Fibroblast of skin of abdomen (primary cell): ENCODE measurements at regions not wholly inside any gene's neighbourhood (a gene's known extent, or its start where the extent isn't known, plus 50 kb on each side); places are given as distances from the start of the nearest gene placed in this dataset.

ENCODE experiments used
- DNase-seq: peaks from one replicate; pipeline ENCODE4 v3.0.0-alpha.2; 2013

DNA sequence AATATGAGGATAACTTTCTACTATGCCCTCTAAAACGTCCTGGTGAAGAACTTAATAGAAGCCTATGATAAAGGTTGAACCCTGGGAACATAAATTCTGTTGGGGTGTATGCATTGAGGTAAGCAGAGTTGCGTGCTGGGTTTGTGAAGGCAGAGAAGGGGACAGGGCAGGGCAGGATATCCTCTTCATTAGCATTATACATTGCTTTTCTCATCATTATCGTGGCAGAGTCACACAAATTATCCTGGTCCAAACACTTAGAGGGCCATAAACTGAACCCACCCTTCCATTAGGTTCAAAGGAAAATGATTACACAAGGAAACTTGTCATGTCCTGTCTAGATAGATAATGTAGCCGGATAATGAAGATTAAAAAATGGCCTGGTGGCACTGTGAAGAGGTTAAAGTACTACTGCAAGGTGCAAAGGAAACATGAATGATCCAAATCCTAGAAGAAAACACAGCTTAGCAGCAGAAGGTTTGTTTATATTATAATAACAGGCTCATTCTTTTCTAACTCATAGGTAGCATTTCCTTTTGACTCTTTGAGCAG is 189.1 kb downstream of the SPCS3 start:
- no peak for DNase-seq

GRCh38 chr4:176525576-176525975 is 205.8 kb downstream of the SPCS3 start:
- DNase-seq, result no peak

DNA sequence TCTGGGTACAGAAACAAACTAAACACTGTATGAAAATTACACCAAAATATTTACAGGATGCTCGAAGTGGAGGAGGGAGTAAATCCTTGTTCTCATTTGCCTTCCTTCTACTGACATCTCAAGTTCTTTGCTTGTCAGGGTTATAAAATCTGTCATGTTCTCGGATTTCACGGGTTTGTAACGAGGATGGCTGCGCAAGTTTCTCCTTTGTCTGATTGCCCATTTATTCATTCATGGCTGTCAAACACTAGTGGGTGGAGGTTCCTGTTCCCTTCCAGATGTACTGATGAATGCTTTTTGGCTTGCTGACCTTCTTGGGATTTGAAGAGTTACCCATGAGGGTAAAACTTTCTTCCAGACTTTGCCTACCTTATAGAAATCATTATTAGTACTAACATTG is 206.9 kb downstream of the SPCS3 start:
- no peak for DNase-seq

DNA sequence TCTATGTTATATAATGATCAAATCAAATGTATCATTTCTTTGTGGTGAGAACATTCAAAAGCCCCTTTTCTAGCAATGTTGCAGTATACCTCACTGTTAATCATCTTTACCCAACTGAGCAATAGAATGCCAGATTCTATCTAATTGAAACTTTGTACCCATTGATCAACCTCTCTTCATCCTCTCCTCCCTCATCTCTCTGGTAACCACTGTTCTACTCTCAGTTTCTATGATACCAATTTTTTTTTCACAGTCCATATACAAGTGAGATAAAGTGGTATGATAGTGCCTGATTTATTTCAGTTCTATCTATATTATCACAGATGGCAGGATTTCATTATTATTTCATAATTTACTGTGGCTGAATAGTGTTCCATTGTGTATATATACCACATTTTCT is 209.8 kb downstream of the SPCS3 start:
- DNase-seq, result no peak

GRCh38 chr4:176533159-176533558 is 213.4 kb downstream of the SPCS3 start:
- DNase-seq, result peak; percentile 25

GRCh38 chr4:176534566-176534965 is 214.8 kb downstream of the SPCS3 start:
- DNase-seq, result peak; percentile 83

DNA sequence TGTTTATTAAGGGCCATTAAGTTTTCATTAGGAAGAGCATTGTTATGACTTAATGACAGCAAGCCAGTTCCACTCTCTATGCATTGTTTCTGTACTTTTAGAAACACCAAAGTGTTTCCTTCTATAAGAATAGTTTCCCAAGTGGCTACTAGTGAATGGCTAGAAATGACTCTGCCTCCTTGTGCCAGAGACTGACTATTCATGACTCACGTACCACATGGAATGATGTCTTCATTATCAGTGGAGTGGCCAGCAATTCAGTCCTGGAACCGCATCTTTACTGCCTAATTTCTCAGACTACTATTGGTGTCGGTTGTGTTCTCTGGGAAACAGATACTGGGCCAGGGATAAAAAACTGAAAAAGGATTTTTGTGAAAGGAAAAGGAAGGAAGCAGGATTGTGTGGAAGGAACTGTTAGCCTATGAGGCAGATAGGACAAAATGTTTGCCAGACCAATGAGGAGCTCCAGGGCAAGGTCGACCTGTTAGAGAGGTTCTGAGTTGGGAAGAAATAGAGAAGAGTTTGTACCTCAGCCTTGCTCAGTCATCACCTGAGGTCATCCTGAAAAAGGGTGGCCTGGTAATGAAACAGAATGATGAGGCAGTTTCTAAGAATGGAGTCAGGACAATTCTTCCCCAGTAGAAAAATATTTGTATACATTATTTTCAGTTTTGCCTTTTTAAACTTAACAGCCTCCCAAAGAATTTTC is 218.6 kb downstream of the SPCS3 start:
- peak; percentile 87 for DNase-seq

- no peak for DNase-seq
Measured at GRCh38 chr4:176539091-176539784, 219.5 kb downstream of the SPCS3 start.

GRCh38 chr4:176539785-176540175 is 220.0 kb downstream of the SPCS3 start:
- no peak for DNase-seq

GRCh38 chr4:176540814-176541213 is 221.0 kb downstream of the SPCS3 start:
- no peak for DNase-seq

- no peak for DNase-seq
Measured at GRCh38 chr4:176545872-176546271, 226.1 kb downstream of the SPCS3 start.

GRCh38 chr4:176546975-176547374 is 227.2 kb downstream of the SPCS3 start:
- DNase-seq, result peak; percentile 47

GRCh38 chr4:176548571-176548970 is 228.8 kb downstream of the SPCS3 start:
- peak; percentile 53 for DNase-seq

DNA sequence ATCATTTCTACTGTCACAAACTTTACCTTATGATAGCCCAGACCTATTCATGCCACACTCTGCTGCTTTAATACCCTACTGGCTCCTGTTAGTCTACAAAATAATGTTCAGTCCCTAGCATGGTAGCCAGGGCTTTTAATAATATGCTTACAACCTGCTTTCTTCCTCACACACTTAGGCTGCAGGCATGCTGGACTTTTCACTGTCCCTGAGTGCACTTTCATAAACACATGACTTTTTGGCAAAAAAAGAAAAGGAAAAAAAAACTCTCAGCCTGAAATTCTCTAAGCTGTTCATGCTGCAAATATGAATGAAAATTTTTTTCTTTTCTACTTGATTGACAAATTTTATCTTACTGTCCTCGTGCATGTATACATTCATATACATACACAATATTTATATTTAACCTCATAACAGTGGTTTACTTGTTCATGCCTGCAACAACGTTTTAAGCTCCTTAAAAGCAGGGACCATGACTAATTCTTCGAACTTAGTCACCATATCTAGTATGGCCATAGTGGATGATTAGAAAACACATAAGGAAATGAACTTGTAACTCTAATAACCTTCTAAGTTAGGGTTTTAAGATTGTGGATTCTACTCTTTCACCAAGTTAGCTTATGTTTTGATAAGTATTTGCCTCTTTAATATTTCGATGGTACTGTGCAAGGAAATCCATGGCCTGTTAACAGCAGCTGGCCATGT is 229.5 kb downstream of the SPCS3 start:
- peak; percentile 39 for DNase-seq

DNA sequence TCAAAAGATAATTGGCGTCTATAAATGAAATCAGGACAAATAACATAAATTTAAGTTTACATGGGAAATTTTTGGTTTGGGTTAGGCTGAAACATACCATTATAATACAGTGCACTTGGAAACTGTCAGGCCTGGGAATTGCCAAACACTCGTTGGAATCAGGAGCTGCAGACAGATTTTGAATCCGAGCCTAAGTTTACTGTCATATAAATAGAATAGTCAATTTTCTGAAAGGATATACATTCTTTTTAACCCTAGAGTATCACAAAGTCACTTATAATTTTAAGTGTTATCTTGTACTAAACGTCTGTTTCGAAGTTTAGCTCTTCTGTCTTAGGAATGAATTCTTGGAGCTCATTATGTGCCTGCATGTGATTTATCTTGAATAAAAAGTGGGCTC is 234.1 kb downstream of the VEGFC start:
- no peak for DNase-seq

DNA sequence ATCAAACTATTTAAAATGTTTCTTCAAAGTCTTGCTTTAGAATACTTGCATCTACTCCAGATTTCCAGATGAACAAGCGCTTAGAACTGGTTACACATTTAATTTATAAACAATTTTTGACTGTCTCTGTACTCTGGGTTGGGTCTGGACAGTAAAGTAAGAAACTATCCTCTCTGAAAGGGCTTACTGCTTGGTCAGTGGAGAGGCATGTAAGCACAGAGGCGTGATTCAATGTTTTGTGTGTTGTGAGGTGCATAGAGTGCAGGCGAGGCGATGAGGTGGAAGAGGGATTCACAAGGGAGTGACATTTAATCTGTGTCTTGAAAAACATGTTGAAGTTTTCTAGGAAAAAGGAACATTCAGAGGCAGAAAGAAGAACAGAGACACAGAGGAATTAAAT is 231.4 kb downstream of the VEGFC start:
- DNase-seq, result no peak

DNA sequence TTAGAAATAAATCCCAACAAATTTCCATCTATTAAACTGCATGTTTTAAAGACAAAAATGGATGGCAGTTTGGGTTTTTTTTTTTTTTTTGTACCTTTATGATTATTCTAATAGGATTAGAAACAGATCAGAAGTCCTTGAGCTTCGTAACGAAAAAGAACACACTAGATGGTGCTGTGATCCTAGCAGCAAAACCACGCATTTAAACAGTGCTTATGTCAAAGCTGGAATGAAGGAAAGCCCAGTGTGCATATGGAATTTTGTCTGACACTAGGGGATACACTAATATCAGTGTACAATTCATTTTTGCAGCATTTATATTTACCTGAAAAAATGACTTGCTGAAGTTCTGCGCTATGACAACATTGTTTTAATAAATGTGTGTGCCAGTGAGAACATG is 229.1 kb downstream of the VEGFC start:
- DNase-seq, result peak; percentile 61

DNA sequence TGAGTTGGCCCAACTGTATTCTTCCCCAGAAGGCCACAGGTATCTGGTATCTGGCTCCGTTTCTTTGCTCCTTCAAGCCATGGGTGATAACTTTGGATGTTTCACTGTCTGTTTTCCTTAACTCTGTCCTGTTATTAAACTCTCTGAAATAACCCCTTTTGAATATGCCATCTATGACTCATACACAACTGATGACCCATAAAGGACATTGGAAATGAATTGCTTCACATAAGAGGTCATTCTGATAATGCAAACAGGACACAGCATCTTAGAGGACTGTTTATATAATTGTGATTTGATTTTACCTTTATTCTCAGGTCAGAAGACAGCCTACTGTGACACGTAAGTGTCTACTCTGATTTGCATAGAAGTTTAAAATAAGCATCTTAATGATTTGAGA is 227.7 kb downstream of the VEGFC start:
- no peak for DNase-seq

GRCh38 chr4:176566769-176567168 is 226.0 kb downstream of the VEGFC start:
- DNase-seq, result no peak

- no peak for DNase-seq
Measured at GRCh38 chr4:176568238-176568637, 224.5 kb downstream of the VEGFC start.

GRCh38 chr4:176569301-176569700 is 223.4 kb downstream of the VEGFC start:
- DNase-seq, result no peak

DNA sequence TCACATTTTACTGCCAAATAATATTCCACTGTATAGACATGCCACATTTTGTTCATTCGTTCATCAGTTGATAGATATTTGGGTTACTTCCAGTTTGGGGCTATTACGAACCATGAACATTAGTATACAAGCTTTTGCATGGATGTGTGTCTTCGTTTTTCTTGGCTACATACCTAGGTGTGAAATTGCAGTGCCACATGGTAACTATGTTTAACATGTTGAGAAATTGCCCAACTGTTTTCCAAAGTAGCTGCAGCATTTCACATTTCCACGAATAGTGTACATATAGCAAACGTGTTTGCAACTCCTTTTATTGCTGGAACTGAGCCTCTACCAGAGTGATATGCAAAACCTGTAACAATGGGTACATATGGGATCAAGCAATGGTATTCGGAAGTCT is 221.5 kb downstream of the VEGFC start:
- no peak for DNase-seq

DNA sequence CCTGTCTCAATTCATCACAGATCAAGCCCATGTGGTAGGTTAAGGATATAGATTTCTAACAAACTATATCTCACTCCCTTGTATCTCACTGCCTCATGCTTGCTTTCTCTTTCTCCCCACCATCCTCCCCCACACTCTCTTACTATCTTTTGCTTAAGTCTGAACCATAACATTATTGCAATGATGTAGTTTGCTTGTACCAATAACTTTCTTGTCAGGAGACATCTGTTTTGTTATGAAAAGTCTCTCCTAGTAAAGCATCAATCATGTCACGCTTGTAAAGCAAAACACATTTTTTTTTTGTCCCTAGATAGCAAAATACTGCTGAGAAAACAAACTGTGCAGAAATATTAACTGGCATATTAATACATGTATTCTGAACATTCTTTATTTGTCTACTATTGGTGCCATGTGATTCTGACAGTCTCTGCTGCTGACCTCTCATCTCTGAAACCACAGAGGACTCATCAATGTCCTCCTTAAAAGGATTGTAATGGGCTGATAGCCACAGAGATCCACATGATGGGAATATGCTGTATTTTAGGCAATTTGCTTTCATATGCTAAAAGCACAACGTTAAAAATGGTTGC is 217.5 kb downstream of the VEGFC start:
- peak; percentile 30 for DNase-seq
